ENCODE measurements at regions not wholly inside any gene's neighbourhood (a gene's known extent, or its start where the extent isn't known, plus 50 kb on each side); places are given as distances from the start of the nearest gene placed in this dataset.

DNA sequence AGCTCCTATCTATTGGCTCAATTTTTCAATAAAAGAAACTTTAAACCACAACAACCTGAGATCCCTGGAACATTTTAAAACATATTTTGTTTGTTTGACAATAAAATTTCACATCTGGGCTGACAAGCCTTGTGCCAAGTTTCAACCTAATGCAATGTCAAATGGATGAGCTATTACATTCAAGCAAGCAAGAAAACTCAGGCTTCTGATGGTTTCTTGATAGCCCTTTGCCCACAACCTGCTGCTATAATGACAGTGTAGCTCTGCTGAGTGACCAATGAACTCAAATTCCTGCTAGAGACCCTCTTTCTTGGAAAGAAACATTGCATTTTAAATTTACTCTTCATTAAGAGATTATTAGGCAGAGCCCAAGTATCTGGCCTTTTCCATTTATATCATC lies 472.9 kb downstream of the ARHGEF28 start:
- H3K36me3 ChIP-seq = no peaks in the 10 kb centered on the region
- no peak for DNase-seq
- no peak overlapping the region for H3K4me3 ChIP-seq
- intact Hi-C loops (cut with DNase I; ENCODE audit: low total_unique reads) = no loop called here
- H3K27me3 ChIP-seq = no peaks in the 10 kb centered on the region
- no peak overlapping the region for H3K27ac ChIP-seq
- H3K4me1 ChIP-seq = no peaks in the 10 kb centered on the region
- no peak for TF ChIP-seq POLR2A (IDR thresholded peaks at IDR 0.05)
- TF ChIP-seq CTCF (IDR thresholded peaks at IDR 0.05) = no peak
- H3K9me3 ChIP-seq = no peaks in the 10 kb centered on the region

GRCh38 chr5:74098456-74098855 lies 472.5 kb downstream of the ARHGEF28 start:
- no peaks in the 10 kb centered on the region for H3K27me3 ChIP-seq
- intact Hi-C loops (cut with DNase I; ENCODE audit: low total_unique reads) = no loop called here
- no peak for TF ChIP-seq CTCF (IDR thresholded peaks at IDR 0.05)
- TF ChIP-seq POLR2A (IDR thresholded peaks at IDR 0.05) = no peak
- no peak overlapping the region for H3K27ac ChIP-seq
- H3K4me3 ChIP-seq = no peak overlapping the region
- DNase-seq = no peak
- no peaks in the 10 kb centered on the region for H3K4me1 ChIP-seq
- no peaks in the 10 kb centered on the region for H3K36me3 ChIP-seq
- no peaks in the 10 kb centered on the region for H3K9me3 ChIP-seq

DNA sequence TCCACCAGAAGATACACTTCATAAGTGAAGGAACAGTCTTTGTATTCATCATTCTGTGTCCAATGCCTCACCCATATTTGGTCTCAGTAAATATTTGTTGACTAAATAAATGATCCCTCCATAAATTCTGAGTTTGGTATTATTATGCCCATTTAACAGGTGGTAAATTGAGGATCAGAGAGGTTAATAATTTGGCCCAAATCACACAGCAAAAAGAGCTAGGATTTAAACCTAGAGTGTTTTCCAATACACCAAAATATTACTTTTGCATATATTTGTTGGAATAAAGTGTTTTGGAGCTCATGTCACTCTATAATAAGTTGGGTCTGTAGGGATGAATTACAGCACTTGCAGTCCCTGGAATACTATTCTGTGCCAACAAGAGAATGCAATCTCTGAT lies 470.3 kb downstream of the ARHGEF28 start:
- H3K36me3 ChIP-seq = no peaks in the 10 kb centered on the region
- no peak for DNase-seq
- no peak overlapping the region for H3K4me3 ChIP-seq
- H3K27me3 ChIP-seq = no peaks in the 10 kb centered on the region
- TF ChIP-seq POLR2A (IDR thresholded peaks at IDR 0.05) (no peak), CTCF (IDR thresholded peaks at IDR 0.05) (no peak)
- H3K9me3 ChIP-seq = no peaks in the 10 kb centered on the region
- intact Hi-C loops (cut with DNase I; ENCODE audit: low total_unique reads) = no loop called here
- H3K27ac ChIP-seq = no peak overlapping the region
- H3K4me1 ChIP-seq = no peaks in the 10 kb centered on the region

DNA sequence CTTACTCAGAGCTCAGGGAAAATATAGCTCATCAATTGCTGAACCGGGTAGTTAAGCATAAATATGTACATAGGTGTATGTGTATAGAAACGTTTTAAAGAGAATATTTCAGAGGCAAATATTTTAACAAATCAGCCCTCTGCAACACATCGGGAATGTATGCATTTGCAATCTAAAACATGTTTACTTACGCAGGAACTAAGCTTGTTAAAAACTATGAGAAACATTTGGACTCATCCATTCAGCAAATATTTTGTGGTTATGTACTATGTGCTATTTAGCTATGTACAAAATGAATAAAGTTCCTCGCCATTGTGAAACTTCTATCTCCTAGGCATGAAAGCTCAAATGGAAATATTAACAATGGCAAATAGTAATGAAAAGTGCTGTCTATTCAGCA lies 469.9 kb downstream of the ARHGEF28 start:
- intact Hi-C loops (cut with DNase I; ENCODE audit: low total_unique reads) = no loop called here
- no peaks in the 10 kb centered on the region for H3K27me3 ChIP-seq
- TF ChIP-seq POLR2A (IDR thresholded peaks at IDR 0.05) (no peak), CTCF (IDR thresholded peaks at IDR 0.05) (no peak)

DNA sequence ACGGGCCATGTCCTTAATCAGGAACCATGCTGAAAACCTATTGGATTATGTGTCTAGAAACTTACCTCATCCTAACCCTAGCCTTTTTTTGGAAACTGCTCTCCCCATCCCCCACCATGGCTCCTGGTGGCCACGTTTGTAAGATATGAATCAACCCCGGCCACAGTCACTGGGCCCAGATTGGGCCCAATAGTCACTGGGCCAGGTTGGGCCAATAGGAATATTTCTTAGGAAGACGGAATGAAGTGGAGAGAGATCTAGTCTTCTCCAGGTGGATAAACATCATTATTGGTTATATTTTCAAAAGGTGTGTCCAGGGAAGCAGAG lies 468.7 kb downstream of the ARHGEF28 start:
- TF ChIP-seq POLR2A (IDR thresholded peaks at IDR 0.05) (no peak), CTCF (IDR thresholded peaks at IDR 0.05) (no peak)
- Histone ChIP-seq H3K27me3 (no peaks in the 10 kb centered on the region), H3K36me3 (no peaks in the 10 kb centered on the region)

More for the DNA sequence above, 469.9 kb downstream of the ARHGEF28 start:
- no peak for DNase-seq
- H3K36me3 ChIP-seq = no peaks in the 10 kb centered on the region
- no peaks in the 10 kb centered on the region for H3K4me1 ChIP-seq
- no peak overlapping the region for H3K4me3 ChIP-seq
- H3K9me3 ChIP-seq = no peaks in the 10 kb centered on the region
- no peak overlapping the region for H3K27ac ChIP-seq

More for the DNA sequence above, 468.7 kb downstream of the ARHGEF28 start:
- intact Hi-C loops (cut with DNase I; ENCODE audit: low total_unique reads) = no loop called here
- no peak overlapping the region for H3K27ac ChIP-seq
- no peak for DNase-seq
- H3K4me1 ChIP-seq = no peaks in the 10 kb centered on the region
- H3K4me3 ChIP-seq = no peak overlapping the region
- H3K9me3 ChIP-seq = no peaks in the 10 kb centered on the region

Data from uterus (tissue), 3 donors.